Suprapubic skin (tissue), 4 donors: ENCODE measurements at regions not wholly inside any gene's neighbourhood (a gene's known extent, or its start where the extent isn't known, plus 50 kb on each side); places are given as distances from the start of the nearest gene placed in this dataset.

Experiments
- CTCF ChIP-seq, 2 donors: fragments of 200-600 bp in 1 of 2; fragments of 450-650 bp in 1 of 2; sonication (generic) in 1 of 2; IDR thresholded peaks; one replicate each; pipeline ENCODE4 v1.5.1; 2016 to 2019; ENCODE audit warnings: antibody characterized with exemption in 2 of 2, mild to moderate bottlenecking in 1 of 2, moderate library complexity in 1 of 2
- POLR2A ChIP-seq, 2 donors: fragments of 450-650 bp; IDR thresholded peaks; one replicate each; pipeline ENCODE4 v1.6.1; 2017; ENCODE audit warnings: antibody characterized with exemption in 2 of 2, mild to moderate bottlenecking in 2 of 2, moderate library complexity in 2 of 2
- POLR2AphosphoS5 ChIP-seq, 3 donors: sonication (generic); formaldehyde crosslinking; IDR thresholded peaks; one replicate each; pipeline ENCODE4 v1.6.1; 2017; ENCODE audit warnings: antibody characterized with exemption in 3 of 3

- TF ChIP-seq POLR2AphosphoS5 (IDR thresholded peaks at IDR 0.05) (no peak), CTCF (IDR thresholded peaks at IDR 0.05) (no peak), POLR2A (IDR thresholded peaks at IDR 0.05) (no peak)
Observed at GRCh38 chr20:48476854-48477253, 350.9 kb downstream of the PREX1 start.
